Eye (tissue), 1 donor: ENCODE measurements at regions not wholly inside any gene's neighbourhood (a gene's known extent, or its start where the extent isn't known, plus 50 kb on each side); places are given as distances from the start of the nearest gene placed in this dataset.

Source experiments
- DNase-seq: peaks from one replicate; pipeline ENCODE4 v3.0.0-alpha.2; 2015

DNA sequence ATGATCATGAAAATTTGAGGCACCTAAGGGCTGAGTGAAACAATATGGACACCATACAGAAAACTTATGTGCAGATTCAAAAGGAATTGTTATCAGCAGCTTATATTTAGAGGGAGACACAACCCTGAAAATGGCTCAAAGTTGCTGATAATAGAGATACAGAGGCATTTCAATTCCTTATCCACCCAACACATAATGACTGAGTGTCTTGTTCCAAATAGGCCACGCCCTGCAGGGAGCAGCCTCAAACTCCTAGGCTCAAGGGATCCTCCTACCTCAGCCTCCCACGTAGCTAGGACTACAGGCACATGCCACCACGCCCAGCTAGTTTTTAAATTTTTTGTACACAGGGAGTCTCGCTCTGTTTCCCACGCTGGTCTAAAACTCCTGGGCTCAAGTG lies 79.0 kb downstream of the LBH start:
- DNase-seq, result no peak

GRCh38 chr2:30310955-30311354 lies 79.6 kb downstream of the LBH start:
- DNase-seq, result no peak

DNA sequence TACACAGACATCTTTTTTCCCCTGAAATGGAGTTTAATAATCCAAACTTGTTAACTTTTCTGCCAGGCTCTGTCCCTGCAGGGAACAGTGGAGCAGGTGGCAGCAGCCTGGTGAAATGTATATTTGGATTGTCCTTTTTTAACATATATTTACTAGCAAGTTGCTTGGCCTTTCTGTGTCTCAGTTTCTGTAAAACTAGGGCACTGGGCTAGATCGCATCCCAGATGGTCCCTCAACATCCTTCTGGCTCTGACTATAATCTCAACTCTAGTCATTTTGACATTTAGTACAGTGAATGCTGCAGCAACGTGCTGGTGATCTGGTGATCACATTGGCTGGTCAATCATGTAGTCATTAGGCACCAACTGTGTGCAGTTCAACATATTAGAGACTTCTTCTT lies 80.4 kb downstream of the LBH start:
- no peak for DNase-seq

- DNase-seq, result no peak
These were observed 81.6 kb downstream of the LBH start for GRCh38 chr2:30312916-30313315.

- DNase-seq, result no peak
These were observed 83.6 kb downstream of the LBH start for GRCh38 chr2:30314981-30315380.

DNA sequence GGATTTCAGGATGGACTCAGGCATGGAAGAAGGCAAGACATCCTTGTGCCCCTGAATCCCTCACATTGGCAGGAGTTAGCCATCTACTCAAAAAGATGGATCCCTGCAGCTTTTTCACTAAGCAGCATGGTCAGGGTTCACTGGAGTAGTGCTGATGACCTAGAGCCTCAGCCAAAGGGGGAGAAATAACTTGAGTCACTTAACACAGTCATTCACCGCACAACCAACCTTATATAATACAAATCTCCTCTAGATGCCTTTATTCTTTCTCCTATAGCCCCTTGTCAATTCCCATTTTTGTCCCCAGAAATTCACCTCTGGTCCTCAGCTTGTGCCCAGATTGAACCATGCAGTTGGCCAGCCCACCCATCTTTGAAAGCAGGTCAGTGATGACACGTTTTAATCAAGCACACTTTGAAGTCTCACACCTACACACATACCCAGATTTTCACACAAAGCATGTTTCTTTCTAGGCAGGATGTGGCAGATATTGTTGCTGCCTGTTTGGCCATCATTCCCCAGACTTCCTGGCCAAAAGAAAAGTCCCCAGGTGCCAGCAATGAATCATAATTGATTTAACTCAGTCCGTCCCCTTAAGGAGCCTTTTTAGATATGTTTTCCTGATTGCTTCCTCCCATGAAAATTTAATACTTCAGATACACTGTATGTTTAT lies 84.2 kb downstream of the LBH start:
- no peak for DNase-seq

DNA sequence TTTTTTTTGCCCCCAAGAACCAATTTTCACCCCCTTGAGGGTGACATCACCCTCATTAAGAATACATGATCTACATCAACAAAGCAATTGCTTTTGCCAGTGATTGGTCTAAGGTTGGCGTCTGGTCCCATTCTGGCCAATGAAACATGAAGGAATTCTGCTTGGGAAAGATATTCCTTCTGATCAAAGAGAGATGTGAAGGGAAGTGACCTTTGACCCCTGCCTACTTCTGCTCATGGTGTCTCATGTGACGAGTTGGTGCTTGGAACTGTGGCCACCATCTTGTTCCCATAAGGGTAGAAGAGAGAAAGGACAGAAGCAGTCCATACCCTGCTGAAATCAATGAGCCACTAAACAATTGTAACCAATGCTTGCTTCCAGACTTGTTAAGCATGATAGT lies 85.1 kb downstream of the LBH start:
- no peak for DNase-seq

GRCh38 chr2:30318987-30319782 lies 87.9 kb downstream of the LBH start:
- no peak for DNase-seq

DNA sequence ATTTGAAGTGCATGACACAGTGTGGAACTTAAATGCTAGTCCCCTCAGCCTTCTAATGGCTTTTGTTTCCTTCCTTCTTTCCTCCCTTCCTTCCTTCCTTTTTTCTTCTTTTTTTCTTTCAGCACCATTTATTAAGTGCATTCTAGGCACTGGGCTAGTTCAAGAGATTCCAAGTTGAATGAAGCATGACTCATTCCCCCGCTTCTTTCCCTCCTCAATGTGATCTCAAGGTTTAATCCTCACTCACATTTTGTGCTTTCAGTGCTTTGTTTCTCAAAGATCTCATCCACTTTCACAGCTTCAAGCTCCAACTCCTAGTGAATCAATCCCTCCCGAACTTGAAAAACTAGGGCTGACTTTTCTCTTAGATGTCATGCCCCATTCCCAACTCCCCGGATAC lies 90.1 kb downstream of the LBH start:
- DNase-seq, result no peak

GRCh38 chr2:30323499-30323898 lies 92.2 kb downstream of the LBH start:
- DNase-seq, result no peak

DNA sequence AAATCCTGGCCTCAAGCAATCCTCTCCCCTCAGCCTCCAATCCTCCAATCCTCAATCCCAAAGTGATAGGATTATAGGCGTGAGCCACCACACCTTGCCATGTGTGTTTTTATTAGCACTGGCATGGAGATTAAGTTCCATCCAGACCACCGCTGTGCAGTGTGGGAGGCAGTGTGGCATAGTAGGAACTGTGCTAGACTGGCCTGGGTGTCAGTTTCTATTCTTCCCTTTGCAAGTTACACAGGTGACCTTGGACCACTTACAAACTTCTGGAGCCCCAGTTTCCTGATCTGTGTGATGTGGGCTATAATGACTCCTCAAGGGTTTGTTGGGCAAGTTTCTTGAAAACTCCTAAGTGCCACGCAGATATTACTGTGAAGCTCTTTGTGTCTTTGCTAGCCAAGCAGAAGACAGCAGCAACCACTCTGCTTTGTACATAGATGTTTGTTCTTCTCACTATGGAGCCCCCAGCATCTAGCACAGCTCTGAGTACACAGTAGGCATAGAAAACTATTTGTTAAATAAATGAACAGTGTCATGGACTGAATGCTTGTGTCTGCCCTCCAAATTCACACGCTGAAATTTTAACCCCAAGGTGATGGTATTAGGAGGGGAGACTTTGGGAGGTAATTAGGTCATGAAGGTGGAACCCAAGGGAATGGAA lies 93.0 kb downstream of the LBH start:
- no peak for DNase-seq

DNA sequence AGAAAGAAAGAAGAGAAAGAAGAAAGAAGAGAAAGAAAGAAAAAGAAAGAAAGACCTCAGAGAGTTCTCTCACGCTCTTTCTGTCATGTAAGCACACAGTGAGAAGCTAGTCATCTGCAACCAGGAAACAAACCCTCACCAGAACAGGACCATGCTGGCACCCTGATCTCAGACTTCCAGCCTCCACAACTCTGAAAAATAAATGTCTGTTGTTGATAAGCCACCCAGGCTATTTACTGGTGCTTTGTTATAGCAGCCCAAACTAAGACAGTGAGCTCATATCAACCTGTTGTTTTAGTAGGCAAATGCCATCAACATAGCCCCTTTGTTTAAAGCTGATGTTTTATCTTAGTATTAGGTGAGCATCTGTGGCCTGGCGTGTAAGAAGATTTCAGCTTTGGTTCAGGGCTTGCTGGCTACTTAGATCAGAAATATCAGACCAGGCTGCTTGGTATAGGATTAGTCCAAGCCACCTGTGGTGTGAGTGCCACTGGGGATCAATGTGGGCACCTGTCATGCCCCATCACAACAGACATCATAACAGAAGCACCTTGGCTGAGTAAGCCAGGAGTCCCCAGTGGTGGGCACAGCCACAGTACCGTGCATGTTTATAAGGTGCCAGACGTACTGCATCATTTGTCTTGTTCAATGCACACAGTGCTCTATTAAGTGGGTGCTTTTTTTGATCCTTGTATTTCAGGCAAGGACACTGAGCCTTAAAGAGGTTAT lies 94.4 kb downstream of the LBH start:
- no peak for DNase-seq

DNA sequence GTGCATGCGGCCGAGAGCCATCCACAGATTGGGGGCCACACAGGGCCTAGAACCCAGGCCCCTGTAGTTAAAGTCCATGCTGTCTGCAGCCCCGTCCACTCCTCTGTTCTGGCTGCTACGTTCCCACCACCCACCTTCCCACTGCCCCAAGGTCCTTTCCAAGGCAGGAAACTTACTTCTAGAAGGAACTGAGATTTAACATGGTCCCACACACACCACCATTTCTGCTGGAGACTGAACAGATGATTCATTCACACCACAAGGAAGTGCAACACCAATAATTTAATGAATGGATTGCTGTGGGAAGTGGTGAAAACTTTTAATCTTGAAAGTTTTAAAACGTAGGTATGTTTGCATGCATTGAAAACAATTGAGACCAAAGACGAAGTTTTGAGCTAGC lies 95.2 kb downstream of the LBH start:
- DNase-seq, result no peak

- no peak for DNase-seq
These were observed 99.7 kb downstream of the LBH start for GRCh38 chr2:30331038-30331437.

- no peak for DNase-seq
These were observed 100.5 kb downstream of the LBH start for GRCh38 chr2:30331869-30332268.

DNA sequence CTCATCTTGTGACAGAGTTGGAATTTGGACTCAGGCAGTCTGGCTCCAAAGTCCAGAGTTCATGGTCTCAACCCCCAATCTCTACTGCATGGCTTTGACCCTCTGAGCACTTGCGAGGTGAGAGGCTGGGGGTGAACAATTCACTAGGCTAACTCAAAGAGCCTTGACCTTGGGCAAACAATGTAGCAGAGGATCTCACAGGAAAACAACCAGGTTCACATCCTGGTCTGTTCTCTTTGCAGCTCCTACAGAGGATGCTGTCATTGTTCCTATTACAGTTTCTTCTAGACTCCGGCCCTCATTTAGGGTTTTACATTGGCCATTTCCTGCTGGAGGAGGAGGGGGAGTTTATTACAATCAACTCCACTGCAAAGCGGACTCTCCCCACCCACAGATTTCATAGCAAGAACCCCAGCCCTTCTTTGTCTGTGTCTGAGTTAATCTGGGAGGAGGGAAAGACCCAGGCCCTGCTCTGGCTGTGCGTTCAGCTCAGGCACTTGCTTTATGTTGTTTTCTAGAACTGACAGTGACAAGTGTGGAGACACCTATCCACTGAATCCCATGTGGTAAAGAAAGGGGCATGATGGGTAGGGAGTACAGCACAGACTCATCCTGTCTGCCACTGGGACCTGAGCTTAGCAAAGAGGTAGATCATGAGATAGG lies 101.6 kb downstream of the LBH start:
- DNase-seq, result no peak

- DNase-seq, result no peak
These were observed 103.5 kb downstream of the LBH start for GRCh38 chr2:30334762-30335363.

DNA sequence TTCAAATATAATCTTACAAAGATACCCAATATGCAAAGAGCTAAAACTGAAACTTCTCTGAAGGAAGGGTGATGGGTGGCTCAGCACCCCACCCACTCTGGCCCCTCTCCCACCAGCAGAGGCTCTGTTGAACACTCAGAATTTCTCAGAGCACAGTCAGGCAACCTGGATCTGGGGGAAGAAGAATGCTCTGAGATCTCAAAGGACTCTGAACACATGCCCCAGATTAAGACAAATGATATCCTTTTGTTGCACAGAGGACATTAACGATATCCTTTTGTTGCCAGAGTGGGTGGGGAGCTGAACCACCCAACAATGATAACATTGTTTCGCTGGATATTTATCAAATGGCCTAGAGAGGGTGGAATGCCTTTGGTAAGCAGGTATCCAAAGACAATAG lies 104.8 kb downstream of the LBH start:
- DNase-seq, result no peak

GRCh38 chr2:30336978-30337841 lies 105.9 kb downstream of the LBH start:
- no peak for DNase-seq

DNA sequence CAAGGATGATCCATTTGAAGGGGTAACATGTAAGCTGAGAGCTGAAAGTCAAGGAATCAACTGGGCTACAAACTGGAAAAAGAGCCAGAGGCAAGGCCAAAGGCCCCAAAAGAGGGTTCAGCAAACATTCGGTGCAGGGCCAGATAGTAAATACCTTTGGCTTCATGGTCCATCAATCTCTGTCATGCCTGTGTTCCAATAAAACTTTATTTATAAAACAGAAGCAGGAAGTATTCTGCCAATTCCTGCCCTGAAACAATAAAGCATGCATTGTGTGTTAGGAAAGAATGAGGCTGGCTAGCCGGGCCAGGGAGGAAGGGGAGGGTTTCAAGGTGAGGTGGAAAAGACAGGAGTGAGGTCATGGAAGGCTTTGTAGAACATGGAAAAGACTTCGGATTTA lies 107.1 kb downstream of the LBH start:
- no peak for DNase-seq

DNA sequence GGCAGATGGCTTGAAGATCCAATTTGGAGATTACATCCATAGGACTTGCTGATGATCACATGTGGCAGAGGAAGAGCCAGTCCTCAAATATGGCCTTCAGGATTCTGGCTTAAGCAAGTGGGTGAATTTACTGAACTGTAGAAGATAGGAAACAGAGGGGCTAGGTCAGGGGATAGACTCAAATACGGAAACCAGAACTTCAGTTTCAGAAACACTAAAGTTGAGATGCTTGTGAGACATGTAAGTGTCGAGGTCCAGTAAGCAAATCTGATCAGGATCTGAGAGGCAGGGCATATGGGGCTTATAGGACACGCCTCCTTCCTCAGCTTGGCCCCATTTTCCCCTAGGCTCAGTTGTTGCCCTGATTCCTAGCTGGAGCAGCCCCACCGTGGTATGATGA lies 107.7 kb downstream of the LBH start:
- no peak for DNase-seq
